ENCODE measurements at regions not wholly inside any gene's neighbourhood (a gene's known extent, or its start where the extent isn't known, plus 50 kb on each side); places are given as distances from the start of the nearest gene placed in this dataset.
"Not testable (repeated sequence)": the region's sequence is repeated elsewhere in the genome, so short reads cannot be mapped to it uniquely, and the experiment has no call there.

DNA sequence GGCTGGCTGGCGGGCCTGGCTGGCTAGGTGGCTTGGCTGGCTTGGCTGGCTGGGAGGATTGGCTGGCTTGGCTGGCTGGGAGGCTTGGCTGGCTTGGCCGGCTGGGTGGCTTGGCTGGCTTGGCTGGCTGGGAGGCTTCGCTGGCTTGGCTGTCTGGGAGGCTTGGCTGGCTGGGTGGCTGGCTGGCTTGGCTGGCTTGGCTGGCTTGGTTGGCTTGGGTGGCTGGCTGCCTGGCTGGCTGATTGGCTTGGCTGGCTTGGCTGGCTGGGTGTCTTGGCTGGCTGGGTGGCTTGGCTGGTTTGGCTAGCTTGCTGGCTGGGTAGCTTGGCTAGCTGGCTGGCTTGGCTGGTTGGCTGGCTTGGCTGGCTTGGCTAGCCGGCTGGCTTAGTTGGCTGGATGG lies 2817.8 kb downstream of the RPIA start:
- not testable (repeated sequence) for H3K36me3 Mint-ChIP-seq; H3K4me1 ChIP-seq (ENCODE audit: control insufficient read depth, insufficient read depth, low read length, poor library complexity, severe bottlenecking); ATAC-seq (ENCODE audit: low read depth in 2 of 2); H3K4me3 ChIP-seq (ENCODE audit: low read depth, low read length); H3K27ac Mint-ChIP-seq; DNase-seq; H3K4me3 Mint-ChIP-seq; H3K27me3 ChIP-seq (ENCODE audit: control insufficient read depth, insufficient read depth, low read length); H3K27me3 Mint-ChIP-seq; H3K36me3 ChIP-seq (ENCODE audit: control insufficient read depth, insufficient read depth, low read length); H3K9me3 ChIP-seq (ENCODE audit: control insufficient read depth in 2 of 2, low read length in 2 of 2); H3K9me3 Mint-ChIP-seq; H3K4me1 Mint-ChIP-seq; H3K27ac ChIP-seq (ENCODE audit: insufficient read depth, low read length, poor library complexity, severe bottlenecking)

DNA sequence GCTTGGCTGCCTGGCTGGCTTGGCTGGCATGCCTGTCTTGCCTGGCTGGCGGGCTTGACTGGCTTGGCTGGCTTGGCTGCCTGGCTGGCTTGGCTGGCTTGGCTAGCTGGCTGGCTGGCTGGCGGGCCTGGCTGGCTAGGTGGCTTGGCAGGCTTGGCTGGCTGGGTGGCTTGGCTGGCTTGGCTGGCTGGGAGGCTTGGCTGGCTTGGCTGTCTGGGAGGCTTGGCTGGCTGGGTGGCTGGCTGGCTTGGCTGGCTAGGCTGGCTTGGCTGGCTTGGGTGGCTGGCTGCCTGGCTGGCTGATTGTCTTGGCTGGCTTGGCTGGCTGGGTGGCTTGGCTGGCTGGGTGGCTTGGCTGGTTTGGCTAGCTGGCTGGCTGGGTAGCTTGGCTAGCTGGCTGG lies 2819.7 kb downstream of the RPIA start:
- not testable (repeated sequence) for H3K9me3 Mint-ChIP-seq; ATAC-seq (ENCODE audit: low read depth in 2 of 2); H3K4me3 Mint-ChIP-seq; H3K27me3 ChIP-seq (ENCODE audit: control insufficient read depth, insufficient read depth, low read length); H3K9me3 ChIP-seq (ENCODE audit: control insufficient read depth in 2 of 2, low read length in 2 of 2); H3K4me1 ChIP-seq (ENCODE audit: control insufficient read depth, insufficient read depth, low read length, poor library complexity, severe bottlenecking); H3K27ac Mint-ChIP-seq; H3K36me3 Mint-ChIP-seq; H3K4me1 Mint-ChIP-seq; H3K27ac ChIP-seq (ENCODE audit: insufficient read depth, low read length, poor library complexity, severe bottlenecking); H3K36me3 ChIP-seq (ENCODE audit: control insufficient read depth, insufficient read depth, low read length); H3K27me3 Mint-ChIP-seq; DNase-seq; H3K4me3 ChIP-seq (ENCODE audit: low read depth, low read length)

GRCh38 chr2:91515966-91516365 lies 2824.5 kb downstream of the RPIA start:
- not testable (repeated sequence) for H3K4me1 ChIP-seq (ENCODE audit: control insufficient read depth, insufficient read depth, low read length, poor library complexity, severe bottlenecking); H3K27ac Mint-ChIP-seq; ATAC-seq (ENCODE audit: low read depth in 2 of 2); H3K4me1 Mint-ChIP-seq; H3K9me3 ChIP-seq (ENCODE audit: control insufficient read depth in 2 of 2, low read length in 2 of 2); H3K27me3 Mint-ChIP-seq; H3K27ac ChIP-seq (ENCODE audit: insufficient read depth, low read length, poor library complexity, severe bottlenecking); H3K4me3 ChIP-seq (ENCODE audit: low read depth, low read length); H3K4me3 Mint-ChIP-seq; DNase-seq; H3K27me3 ChIP-seq (ENCODE audit: control insufficient read depth, insufficient read depth, low read length); H3K36me3 ChIP-seq (ENCODE audit: control insufficient read depth, insufficient read depth, low read length); H3K36me3 Mint-ChIP-seq; H3K9me3 Mint-ChIP-seq

- H3K4me3 ChIP-seq (ENCODE audit: low read depth, low read length); H3K27me3 ChIP-seq (ENCODE audit: control insufficient read depth, insufficient read depth, low read length); H3K27ac Mint-ChIP-seq; DNase-seq; H3K36me3 ChIP-seq (ENCODE audit: control insufficient read depth, insufficient read depth, low read length); ATAC-seq (ENCODE audit: low read depth in 2 of 2); H3K4me1 ChIP-seq (ENCODE audit: control insufficient read depth, insufficient read depth, low read length, poor library complexity, severe bottlenecking); H3K36me3 Mint-ChIP-seq; H3K27me3 Mint-ChIP-seq; H3K4me1 Mint-ChIP-seq; H3K9me3 Mint-ChIP-seq; H3K4me3 Mint-ChIP-seq; H3K27ac ChIP-seq (ENCODE audit: insufficient read depth, low read length, poor library complexity, severe bottlenecking); H3K9me3 ChIP-seq (ENCODE audit: control insufficient read depth in 2 of 2, low read length in 2 of 2): not testable (repeated sequence)
Measured at GRCh38 chr2:91516669-91517068, 2825.2 kb downstream of the RPIA start.

- DNase-seq; ATAC-seq (ENCODE audit: low read depth in 2 of 2); H3K27ac ChIP-seq (ENCODE audit: insufficient read depth, low read length, poor library complexity, severe bottlenecking); H3K9me3 ChIP-seq (ENCODE audit: control insufficient read depth in 2 of 2, low read length in 2 of 2); H3K9me3 Mint-ChIP-seq; H3K36me3 ChIP-seq (ENCODE audit: control insufficient read depth, insufficient read depth, low read length); H3K4me3 Mint-ChIP-seq; H3K4me1 Mint-ChIP-seq; H3K36me3 Mint-ChIP-seq; H3K27ac Mint-ChIP-seq; H3K27me3 ChIP-seq (ENCODE audit: control insufficient read depth, insufficient read depth, low read length); H3K4me3 ChIP-seq (ENCODE audit: low read depth, low read length); H3K27me3 Mint-ChIP-seq; H3K4me1 ChIP-seq (ENCODE audit: control insufficient read depth, insufficient read depth, low read length, poor library complexity, severe bottlenecking): not testable (repeated sequence)
Measured at GRCh38 chr2:91517846-91518245, 2826.4 kb downstream of the RPIA start.

- H3K4me1 Mint-ChIP-seq; H3K27ac Mint-ChIP-seq; H3K27me3 ChIP-seq (ENCODE audit: control insufficient read depth, insufficient read depth, low read length); H3K9me3 ChIP-seq (ENCODE audit: control insufficient read depth in 2 of 2, low read length in 2 of 2); H3K4me1 ChIP-seq (ENCODE audit: control insufficient read depth, insufficient read depth, low read length, poor library complexity, severe bottlenecking); ATAC-seq (ENCODE audit: low read depth in 2 of 2); H3K36me3 ChIP-seq (ENCODE audit: control insufficient read depth, insufficient read depth, low read length); H3K36me3 Mint-ChIP-seq; H3K9me3 Mint-ChIP-seq; H3K27ac ChIP-seq (ENCODE audit: insufficient read depth, low read length, poor library complexity, severe bottlenecking); H3K4me3 Mint-ChIP-seq; H3K27me3 Mint-ChIP-seq; H3K4me3 ChIP-seq (ENCODE audit: low read depth, low read length); DNase-seq: not testable (repeated sequence)
Measured at GRCh38 chr2:91518361-91518981, 2827.0 kb downstream of the RPIA start.

DNA sequence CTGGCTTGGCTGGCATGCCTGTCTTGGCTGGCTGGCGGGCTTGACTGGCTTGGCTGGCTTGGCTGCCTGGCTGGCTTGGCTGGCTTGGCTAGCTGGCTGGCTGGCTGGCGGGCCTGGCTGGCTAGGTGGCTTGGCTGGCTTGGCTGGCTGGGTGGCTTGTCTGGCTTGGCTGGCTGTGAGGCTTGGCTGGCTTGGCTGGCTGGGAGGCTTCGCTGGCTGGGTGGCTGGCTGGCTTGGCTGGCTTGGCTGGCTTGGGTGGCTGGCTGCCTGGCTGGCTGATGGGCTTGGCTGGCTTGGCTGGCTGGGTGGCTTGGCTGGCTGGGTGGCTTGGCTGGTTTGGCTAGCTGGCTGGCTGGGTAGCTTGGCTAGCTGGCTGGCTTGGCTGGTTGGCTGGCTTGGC lies 2827.9 kb downstream of the RPIA start:
- H3K27me3 Mint-ChIP-seq; H3K4me3 ChIP-seq (ENCODE audit: low read depth, low read length); H3K27ac Mint-ChIP-seq; H3K9me3 ChIP-seq (ENCODE audit: control insufficient read depth in 2 of 2, low read length in 2 of 2); H3K4me1 Mint-ChIP-seq; H3K4me1 ChIP-seq (ENCODE audit: control insufficient read depth, insufficient read depth, low read length, poor library complexity, severe bottlenecking); H3K27ac ChIP-seq (ENCODE audit: insufficient read depth, low read length, poor library complexity, severe bottlenecking); H3K36me3 ChIP-seq (ENCODE audit: control insufficient read depth, insufficient read depth, low read length); H3K27me3 ChIP-seq (ENCODE audit: control insufficient read depth, insufficient read depth, low read length); H3K36me3 Mint-ChIP-seq; ATAC-seq (ENCODE audit: low read depth in 2 of 2); H3K9me3 Mint-ChIP-seq; DNase-seq; H3K4me3 Mint-ChIP-seq: not testable (repeated sequence)

- H3K27ac Mint-ChIP-seq; H3K27ac ChIP-seq (ENCODE audit: insufficient read depth, low read length, poor library complexity, severe bottlenecking); H3K4me3 Mint-ChIP-seq; ATAC-seq (ENCODE audit: low read depth in 2 of 2); H3K4me3 ChIP-seq (ENCODE audit: low read depth, low read length); H3K36me3 ChIP-seq (ENCODE audit: control insufficient read depth, insufficient read depth, low read length); H3K4me1 Mint-ChIP-seq; H3K4me1 ChIP-seq (ENCODE audit: control insufficient read depth, insufficient read depth, low read length, poor library complexity, severe bottlenecking); DNase-seq; H3K27me3 Mint-ChIP-seq; H3K27me3 ChIP-seq (ENCODE audit: control insufficient read depth, insufficient read depth, low read length); H3K9me3 Mint-ChIP-seq; H3K36me3 Mint-ChIP-seq; H3K9me3 ChIP-seq (ENCODE audit: control insufficient read depth in 2 of 2, low read length in 2 of 2): not testable (repeated sequence)
Measured at GRCh38 chr2:91519914-91520313, 2828.4 kb downstream of the RPIA start.
